HCT116 (cell line): ENCODE measurements at regions not wholly inside any gene's neighbourhood (a gene's known extent, or its start where the extent isn't known, plus 50 kb on each side); places are given as distances from the start of the nearest gene placed in this dataset.

ENCODE experiments used
- ATAC-seq: fragments of 200-7000 bp; cut with Tn5 transposase; 2 replicates; pipeline ENCODE4 v1.9.1; 2020; ENCODE audit warnings: mild to moderate bottlenecking, moderate library complexity
- BruUV-seq: library from RNA; stranded (reverse); fragments of 400-500 nt; replicated peaks from 2 replicates; lab custom pipeline; 2021; lab: Mats Ljungman, UMichigan
- CTCF ChIA-PET: fragments of 300-600 bp; sonication (Branson Sonifier 250); formaldehyde crosslinking; loops from one replicate; lab custom pipeline; 2021; ENCODE audit warnings: antibody characterized with exemption; lab: Charles Lee
- POLR2A ChIA-PET: fragments of 300-600, 350-600 bp; sonication (Branson Sonifier 250); formaldehyde crosslinking; loops from one replicate; lab custom pipeline; 2021; ENCODE audit warnings: antibody characterized with exemption; lab: Charles Lee
- RAD21 ChIA-PET, 2 experiments: fragments of 300-600 bp; sonication (Branson Sonifier 250); formaldehyde crosslinking; loops; one replicate each; lab custom pipeline; 2023; ENCODE audit warnings: low total read pairs in 2 of 2; ENCODE audit not compliant: uncharacterized antibody in 2 of 2, unreplicated experiment in 2 of 2, low non-redundant PET in 1 of 2; lab: Charles Lee
- DNase-seq: peaks from one replicate; pipeline ENCODE4 v3.0.0-alpha.2; 2010; ENCODE audit warnings: low read depth, low spot score
- H2AFZ ChIP-seq: fragments of 200-600 bp; shearing (Covaris generic), sonication (generic); 2 replicates; pipeline ENCODE4 v1.6.1; 2017; ENCODE audit warnings: low read depth, mixed run types, mixed read lengths, antibody characterized with exemption, low read length; ENCODE audit not compliant: poor library complexity, severe bottlenecking
- H3K27ac ChIP-seq: 2 replicates; pipeline ENCODE4 v1.5.1; 2012; ENCODE audit warnings: low read depth, low read length
- H3K27me3 ChIP-seq: fragments of 200-600 bp; sonication (generic); 2 replicates; pipeline ENCODE4 v1.6.1; 2016; ENCODE audit warnings: mixed run types, low read length, mixed read lengths; ENCODE audit not compliant: insufficient read depth
- H3K36me3 ChIP-seq, 2 experiments: fragments of 200-500 bp in 1 of 2; fragments of 200-600 bp in 1 of 2; sonication (Bioruptor generic) in 1 of 2; sonication (generic) in 1 of 2; 2 replicates each; pipeline versions ENCODE4 v1.5.1 to v1.6.1; 2014 to 2016; ENCODE audit warnings: low read length in 2 of 2, inconsistent platforms in 1 of 2, mixed read lengths in 1 of 2, mixed run types in 1 of 2; ENCODE audit not compliant: insufficient read depth in 2 of 2, control insufficient read depth in 1 of 2
- H3K4me1 ChIP-seq, 2 experiments: fragments of 200-600 bp in 1 of 2; sonication (generic) in 1 of 2; 2 replicates each; pipeline versions ENCODE4 v1.5.1 to v1.6.1; 2012 to 2017; ENCODE audit warnings: low read length in 2 of 2, inconsistent platforms in 1 of 2, mild to moderate bottlenecking in 1 of 2, mixed read lengths in 1 of 2, mixed run types in 1 of 2, moderate library complexity in 1 of 2; ENCODE audit not compliant: insufficient read depth in 2 of 2, control insufficient read depth in 1 of 2
- H3K4me2 ChIP-seq: fragments of 200-600 bp; sonication (generic); 2 replicates; pipeline ENCODE4 v1.6.1; 2017; ENCODE audit warnings: mixed run types, low read length, mixed read lengths
- H3K4me3 ChIP-seq, 2 experiments: fragments of 200-600 bp in 1 of 2; sonication (generic) in 1 of 2; replicated peaks in 1 of 2; 2 replicates each; pipeline ENCODE4 v1.5.1; 2011 to 2016; ENCODE audit warnings: low read length in 2 of 2, control low read depth in 1 of 2, low read depth in 1 of 2, mild to moderate bottlenecking in 1 of 2, mixed read lengths in 1 of 2, mixed run types in 1 of 2
- H3K79me2 ChIP-seq: fragments of 200-600 bp; sonication (generic); 2 replicates; pipeline ENCODE4 v1.6.1; 2017; ENCODE audit warnings: mild to moderate bottlenecking, mixed run types, low read length, moderate library complexity, mixed read lengths; ENCODE audit not compliant: insufficient read depth
- H3K9ac ChIP-seq: fragments of 200-600 bp; sonication (generic); 2 replicates; pipeline ENCODE4 v1.6.1; 2016; ENCODE audit warnings: low read length, mixed read lengths
- H3K9me2 ChIP-seq: fragments of 200-600 bp; sonication (generic), shearing (Covaris generic); 2 replicates; pipeline ENCODE4 v1.6.1; 2017; ENCODE audit warnings: mixed run types, mild to moderate bottlenecking, moderate library complexity; ENCODE audit not compliant: insufficient read depth
- H3K9me3 ChIP-seq, 2 experiments: fragments of 200-500 bp in 1 of 2; fragments of 200-600 bp in 1 of 2; sonication (Bioruptor generic) in 1 of 2; sonication (generic) in 1 of 2; 2 replicates each; pipeline ENCODE4 v1.6.1; 2014 to 2017; ENCODE audit warnings: low read length in 2 of 2, mixed read lengths in 2 of 2, inconsistent platforms in 1 of 2, low read depth in 1 of 2, mild to moderate bottlenecking in 1 of 2, mixed run types in 1 of 2, moderate library complexity in 1 of 2; ENCODE audit not compliant: control insufficient read depth in 1 of 2, insufficient read depth in 1 of 2
- H4K20me1 ChIP-seq: fragments of 200-600 bp; sonication (generic), shearing (Covaris generic); 2 replicates; pipeline ENCODE4 v1.6.1; 2017; ENCODE audit warnings: mixed run types, mild to moderate bottlenecking, moderate library complexity; ENCODE audit not compliant: insufficient read depth
- CEBPB ChIP-seq: IDR thresholded peaks from 2 replicates; pipeline ENCODE4 v1.6.1; 2012; ENCODE audit warnings: low read depth
- CTCF ChIP-seq, 3 experiments: fragments of 200-600 bp in 1 of 3; sonication (generic) in 1 of 3; IDR thresholded peaks in 2 of 3; conservative IDR thresholded peaks in 1 of 3; 2 replicates each; pipeline ENCODE4 v1.5.1; 2012 to 2017; ENCODE audit warnings: low read depth in 2 of 3, low read length in 2 of 3, antibody characterized with exemption in 1 of 3, borderline replicate concordance in 1 of 3, control low read depth in 1 of 3, mild to moderate bottlenecking in 1 of 3, mixed read lengths in 1 of 3, mixed run types in 1 of 3, moderate library complexity in 1 of 3; ENCODE audit not compliant: insufficient read depth in 1 of 3
- ELF1 ChIP-seq: IDR thresholded peaks from 2 replicates; pipeline ENCODE4 v1.6.1; 2012; ENCODE audit warnings: low read depth, borderline replicate concordance
- EZH2phosphoT487 ChIP-seq: fragments of 200-600 bp; IDR thresholded peaks from 2 replicates; pipeline ENCODE4 v1.6.1; 2018; ENCODE audit warnings: antibody characterized with exemption, borderline replicate concordance
- FOSL1 ChIP-seq: IDR thresholded peaks from 2 replicates; pipeline ENCODE4 v1.6.1; 2012; ENCODE audit warnings: low read depth
- JUND ChIP-seq: IDR thresholded peaks from 2 replicates; pipeline ENCODE4 v1.6.1; 2012
- POLR2AphosphoS5 ChIP-seq: IDR thresholded peaks from 2 replicates; pipeline ENCODE4 v1.6.1; 2011; ENCODE audit warnings: mild to moderate bottlenecking, low read depth, low read length, moderate library complexity
- RAD21 ChIP-seq: IDR thresholded peaks from 2 replicates; pipeline ENCODE4 v1.6.1; 2012; ENCODE audit warnings: low read depth, mild to moderate bottlenecking
- SIN3A ChIP-seq: IDR thresholded peaks from 2 replicates; pipeline ENCODE4 v1.6.1; 2012; ENCODE audit warnings: low read depth
- SP1 ChIP-seq: IDR thresholded peaks from 2 replicates; pipeline ENCODE4 v1.6.1; 2012; ENCODE audit warnings: low read depth
- YY1 ChIP-seq: IDR thresholded peaks from 2 replicates; pipeline ENCODE4 v1.6.1; 2011; ENCODE audit warnings: low read length, low read depth, moderate library complexity, mild to moderate bottlenecking; ENCODE audit not compliant: insufficient replicate concordance; ENCODE audit errors: extremely low read depth
- ZBTB33 ChIP-seq: IDR thresholded peaks from 2 replicates; pipeline ENCODE4 v1.6.1; 2011; ENCODE audit warnings: mild to moderate bottlenecking, low read length, moderate library complexity; ENCODE audit not compliant: insufficient replicate concordance; ENCODE audit errors: extremely low read depth
- intact Hi-C: fragments of 100-400 bp; cut with micrococcal nuclease; formaldehyde crosslinking; loops from 2 replicates; pipeline ENCODE4 v1.10.0; 2022

- H3K4me1 ChIP-seq, result no peaks in the 10 kb centered on the region
- DNase-seq, result no peak
- no peaks in the 10 kb centered on the region for H4K20me1 ChIP-seq
- H2AFZ ChIP-seq, result no peak overlapping the region
- H3K4me2 ChIP-seq, result no peak overlapping the region
- peaks cover 4% of the 10 kb centered on the region; the same call in 1 of the 2 replicates for H3K9me2 ChIP-seq
- ATAC-seq, result no peak
- H3K9me3 ChIP-seq, result no peaks in the 10 kb centered on the region
- H3K9ac ChIP-seq, result no peak overlapping the region
- H3K27me3 ChIP-seq, result no peaks in the 10 kb centered on the region
- no peaks in the 10 kb centered on the region for H3K79me2 ChIP-seq
- ChIA-PET RAD21 (no interaction called here), CTCF (no interaction called here), POLR2A (no interaction called here)
- TF ChIP-seq POLR2AphosphoS5 (no peak), JUND (no peak), ELF1 (no peak), CTCF (IDR thresholded peaks at IDR 0.05 in 2 of 3, conservative IDR thresholded peaks at IDR 0.05 in 1 of 3; ENCODE audit: borderline replicate concordance in 1 of 3, insufficient read depth in 1 of 3, low read depth in 2 of 3, low read length in 2 of 3) (no peak), SP1 (no peak), ZBTB33 (no peak), RAD21 (no peak), CEBPB (no peak), FOSL1 (no peak), EZH2phosphoT487 (no peak), SIN3A (no peak), YY1 (no peak)
- no peak overlapping the region for H3K27ac ChIP-seq
- BruUV-seq, result no TSS peak
- no peak overlapping the region for H3K4me3 ChIP-seq
- intact Hi-C loops, result no loop called here
- no peaks in the 10 kb centered on the region for H3K36me3 ChIP-seq
Observed at GRCh38 chr3:191889756-191890155, 428.8 kb downstream of the PYDC2 start.
